OCI-LY3 (cell line): ENCODE measurements at regions not wholly inside any gene's neighbourhood (a gene's known extent, or its start where the extent isn't known, plus 50 kb on each side); places are given as distances from the start of the nearest gene placed in this dataset.

Source experiments
- CTCF ChIP-seq: fragments of 200-600, 300-600 bp; sonication (generic); IDR thresholded peaks from 2 replicates; pipeline ENCODE4 v1.5.1; 2014; ENCODE audit warnings: antibody characterized with exemption, low read length, low read depth
- EZH2phosphoT487 ChIP-seq: fragments of 200-600 bp; shearing (Covaris generic); IDR thresholded peaks from 2 replicates; pipeline ENCODE4 v1.6.1; 2018; ENCODE audit warnings: antibody characterized with exemption, mixed run types, low read depth

GRCh38 chr11:13105237-13105844, 96.2 kb downstream of the RASSF10 start:
- TF ChIP-seq CTCF (no peak), EZH2phosphoT487 (no peak)
